ENCODE measurements at regions not wholly inside any gene's neighbourhood (a gene's known extent, or its start where the extent isn't known, plus 50 kb on each side); places are given as distances from the start of the nearest gene placed in this dataset.

GRCh38 chr2:181169503-181169902, 189.1 kb downstream of the UBE2E3 start:
- TF ChIP-seq ZFP30 (CRISPR knock-in tag; IDR thresholded peaks at IDR 0.05) (no peak), ISL1 (CRISPR knock-in tag; IDR thresholded peaks at IDR 0.05) (no peak), PPARA (CRISPR knock-in tag; IDR thresholded peaks at IDR 0.05; ENCODE audit: borderline replicate concordance) (no peak), PATZ1 (CRISPR knock-in tag; IDR thresholded peaks at IDR 0.05; ENCODE audit: borderline replicate concordance) (no peak)

Data from SK-N-SH treated with all-trans-retinoic acid at 6 μM for 48 hours (cell line).